Suprapubic skin (tissue), 3 donors: ENCODE measurements at regions not wholly inside any gene's neighbourhood (a gene's known extent, or its start where the extent isn't known, plus 50 kb on each side); places are given as distances from the start of the nearest gene placed in this dataset.

Experiments used
- CTCF ChIP-seq, 2 donors: fragments of 200-600 bp in 1 of 2; fragments of 450-650 bp in 1 of 2; sonication (generic) in 1 of 2; IDR thresholded peaks; one replicate each; pipeline ENCODE4 v1.5.1; 2016 to 2019; ENCODE audit warnings: antibody characterized with exemption in 2 of 2, mild to moderate bottlenecking in 1 of 2, moderate library complexity in 1 of 2
- POLR2AphosphoS5 ChIP-seq, 3 donors: sonication (generic); formaldehyde crosslinking; IDR thresholded peaks; one replicate each; pipeline ENCODE4 v1.6.1; 2017; ENCODE audit warnings: antibody characterized with exemption in 3 of 3

DNA sequence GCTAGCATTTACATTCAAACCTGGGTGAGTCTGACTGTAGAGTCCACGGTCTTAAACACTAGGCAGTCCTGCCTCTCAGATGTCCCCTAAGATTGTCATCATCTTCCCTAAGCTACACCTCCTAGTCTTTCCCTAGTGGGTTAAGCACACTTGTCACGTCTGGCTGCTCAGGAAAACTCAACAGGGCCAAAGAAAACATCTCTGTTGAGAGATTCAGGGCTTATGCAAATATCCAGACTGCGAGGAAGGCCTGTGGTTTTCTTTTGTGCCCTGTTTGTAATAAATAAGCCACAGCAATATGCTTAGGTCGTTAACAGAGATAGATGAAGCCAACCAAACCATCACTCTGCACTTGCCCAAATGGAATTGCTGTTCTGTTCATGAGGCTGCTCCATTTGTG is 472.6 kb upstream of the DEPDC1 start:
- TF ChIP-seq CTCF (IDR thresholded peaks at IDR 0.05), result no peak
- TF ChIP-seq POLR2AphosphoS5 (IDR thresholded peaks at IDR 0.05), result no peak
